ENCODE measurements at regions not wholly inside any gene's neighbourhood (a gene's known extent, or its start where the extent isn't known, plus 50 kb on each side); places are given as distances from the start of the nearest gene placed in this dataset.

- no peak for TF ChIP-seq CTCF (IDR thresholded peaks at IDR 0.05)
- ATAC-seq (ENCODE audit: low FRiP score) (no peak), DNase-seq (ENCODE audit: low spot score) (no peak)
Measured at GRCh38 chr6:90983462-90983861, 396.6 kb upstream of the MAP3K7 start.

GRCh38 chr6:90982581-90982980, 395.7 kb upstream of the MAP3K7 start:
- no peak for DNase-seq (ENCODE audit: low spot score)
- no peak for TF ChIP-seq CTCF (IDR thresholded peaks at IDR 0.05)
- ATAC-seq (ENCODE audit: low FRiP score) = no peak

- DNase-seq (ENCODE audit: low spot score) (no peak), ATAC-seq (ENCODE audit: low FRiP score) (no peak)
- no peak for TF ChIP-seq CTCF (IDR thresholded peaks at IDR 0.05)
Measured at GRCh38 chr6:90982051-90982450, 395.2 kb upstream of the MAP3K7 start.

GRCh38 chr6:90978046-90978445, 391.2 kb upstream of the MAP3K7 start:
- no peak for DNase-seq (ENCODE audit: low spot score)
- no peak for TF ChIP-seq CTCF (IDR thresholded peaks at IDR 0.05)
- no peak for ATAC-seq (ENCODE audit: low FRiP score)

- TF ChIP-seq CTCF (IDR thresholded peaks at IDR 0.05) = no peak
- ATAC-seq (ENCODE audit: low FRiP score) = no peak
- DNase-seq (ENCODE audit: low spot score) = no peak
Measured at GRCh38 chr6:90977513-90977912, 390.6 kb upstream of the MAP3K7 start.

- no peak for TF ChIP-seq CTCF (IDR thresholded peaks at IDR 0.05)
- DNase-seq (ENCODE audit: low spot score) (no peak), ATAC-seq (ENCODE audit: low FRiP score) (no peak)
Measured at GRCh38 chr6:90976341-90976740, 389.5 kb upstream of the MAP3K7 start.

GRCh38 chr6:90975741-90976140, 388.9 kb upstream of the MAP3K7 start:
- ATAC-seq (ENCODE audit: low FRiP score) = no peak
- no peak for TF ChIP-seq CTCF (IDR thresholded peaks at IDR 0.05)
- no peak for DNase-seq (ENCODE audit: low spot score)
